ENCODE measurements at regions not wholly inside any gene's neighbourhood (a gene's known extent, or its start where the extent isn't known, plus 50 kb on each side); places are given as distances from the start of the nearest gene placed in this dataset.
"Not testable (repeated sequence)": the region's sequence is repeated elsewhere in the genome, so short reads cannot be mapped to it uniquely, and the experiment has no call there.

GRCh38 chr9:21695443-21695842 lies 107.0 kb upstream of the MTAP start:
- DNase-seq, result no peak
- no peak for ATAC-seq
- Mint-ChIP-seq H3K27me3 (peaks cover 0 to 13% (median 0%) of the 10 kb centered on the region in 5 donors), H3K4me1 (no peaks in the 10 kb centered on the region), H3K27ac (no peak overlapping the region), H3K4me3 (no peak overlapping the region), H3K9me3 (peaks cover 0 to 4% (median 0%) of the 10 kb centered on the region in 9 donors), H3K36me3 (no peaks in the 10 kb centered on the region)
- POLR2A ChIA-PET, result no interaction called here

GRCh38 chr9:21695874-21696341 lies 106.5 kb upstream of the MTAP start:
- Mint-ChIP-seq H3K27ac (no peak overlapping the region), H3K4me3 (no peak overlapping the region), H3K4me1 (no peaks in the 10 kb centered on the region), H3K36me3 (no peaks in the 10 kb centered on the region), H3K27me3 (peaks cover 0 to 13% (median 0%) of the 10 kb centered on the region in 5 donors), H3K9me3 (peaks cover 0 to 4% (median 0%) of the 10 kb centered on the region in 9 donors)
- ATAC-seq, result no peak
- POLR2A ChIA-PET, result no interaction called here
- DNase-seq, result no peak

DNA sequence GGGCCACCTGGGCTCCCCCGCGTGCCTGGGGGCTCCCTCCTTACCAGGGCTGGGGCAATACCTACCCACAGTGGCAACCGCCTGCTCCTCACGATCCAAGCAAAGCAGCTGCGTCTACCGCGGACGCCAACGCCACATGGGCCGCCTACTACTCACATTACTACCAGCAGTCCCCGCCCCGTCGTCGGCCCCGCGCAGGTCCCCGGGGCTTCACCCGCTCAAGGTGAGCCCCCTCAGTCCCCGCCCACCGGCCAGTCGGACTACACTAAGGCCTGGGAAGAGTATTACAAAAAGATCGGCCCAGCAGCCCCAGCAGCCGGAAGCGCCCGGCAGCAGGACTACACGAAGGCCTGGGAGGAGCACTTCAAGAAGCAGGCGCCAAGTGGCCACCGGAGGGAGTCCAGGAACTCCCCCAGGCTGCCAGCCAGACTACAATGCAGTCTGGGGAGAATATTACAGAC lies 106.0 kb upstream of the MTAP start:
- H3K4me1 Mint-ChIP-seq, result no peaks in the 10 kb centered on the region
- no peak overlapping the region for H3K27ac Mint-ChIP-seq
- peaks cover 0 to 4% (median 0%) of the 10 kb centered on the region in 9 donors for H3K9me3 Mint-ChIP-seq
- no peak overlapping the region for H3K4me3 Mint-ChIP-seq
- peaks cover 0 to 13% (median 0%) of the 10 kb centered on the region in 5 donors for H3K27me3 Mint-ChIP-seq
- POLR2A ChIA-PET, result no interaction called here
- ATAC-seq, result no peak
- DNase-seq, result no peak
- H3K36me3 Mint-ChIP-seq, result no peaks in the 10 kb centered on the region

GRCh38 chr9:21708260-21708711 lies 94.2 kb upstream of the MTAP start:
- no peaks in the 10 kb centered on the region for H3K36me3 Mint-ChIP-seq
- no peaks in the 10 kb centered on the region for H3K9me3 Mint-ChIP-seq
- ATAC-seq (no peak), DNase-seq (no peak)
- no peaks in the 10 kb centered on the region for H3K27me3 Mint-ChIP-seq
- POLR2A ChIA-PET, result interaction anchor here (0.5 kb wide), 1 partner anchor 530 kb away, joined by 3 read pairs; no protein-coding TSS in a partner anchor
- no peak overlapping the region for H3K4me3 Mint-ChIP-seq
- peaks cover 7 to 23% (median 14%) of the 10 kb centered on the region in 4 donors for H3K4me1 Mint-ChIP-seq
- peak overlapping the region in 1 of 10 donors; percentile 2 for H3K27ac Mint-ChIP-seq

DNA sequence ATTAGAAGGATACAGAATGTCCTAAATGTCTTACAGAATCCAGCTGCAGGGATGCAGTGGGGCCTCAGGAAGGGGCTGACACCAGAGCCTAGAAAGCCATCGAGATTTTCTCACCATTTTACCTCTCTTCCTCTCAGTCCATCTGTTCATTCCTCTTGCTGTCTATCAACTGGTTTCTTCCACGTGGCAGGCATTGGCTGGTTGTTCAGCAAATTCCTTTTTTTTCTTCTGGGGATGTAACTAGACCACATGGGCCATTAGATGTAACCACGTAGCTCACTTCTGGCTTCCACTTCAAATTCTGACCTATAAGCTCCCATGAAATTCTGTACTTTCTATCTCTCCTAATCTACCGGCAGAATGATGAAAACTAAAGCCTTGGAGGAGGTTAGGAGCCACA lies 93.6 kb upstream of the MTAP start:
- no peaks in the 10 kb centered on the region for H3K36me3 Mint-ChIP-seq
- ATAC-seq, result no peak
- peak overlapping the region in 2 of 10 donors; percentile 23 to 58 for H3K27ac Mint-ChIP-seq
- POLR2A ChIA-PET, result interaction anchor here (0.6 kb wide), 1 partner anchor 199 kb away, joined by 3 read pairs; no protein-coding TSS in a partner anchor
- H3K4me1 Mint-ChIP-seq, result peaks cover 7 to 23% (median 14%) of the 10 kb centered on the region in 4 donors
- no peaks in the 10 kb centered on the region for H3K27me3 Mint-ChIP-seq
- H3K4me3 Mint-ChIP-seq, result no peak overlapping the region
- no peaks in the 10 kb centered on the region for H3K9me3 Mint-ChIP-seq
- no peak for DNase-seq

DNA sequence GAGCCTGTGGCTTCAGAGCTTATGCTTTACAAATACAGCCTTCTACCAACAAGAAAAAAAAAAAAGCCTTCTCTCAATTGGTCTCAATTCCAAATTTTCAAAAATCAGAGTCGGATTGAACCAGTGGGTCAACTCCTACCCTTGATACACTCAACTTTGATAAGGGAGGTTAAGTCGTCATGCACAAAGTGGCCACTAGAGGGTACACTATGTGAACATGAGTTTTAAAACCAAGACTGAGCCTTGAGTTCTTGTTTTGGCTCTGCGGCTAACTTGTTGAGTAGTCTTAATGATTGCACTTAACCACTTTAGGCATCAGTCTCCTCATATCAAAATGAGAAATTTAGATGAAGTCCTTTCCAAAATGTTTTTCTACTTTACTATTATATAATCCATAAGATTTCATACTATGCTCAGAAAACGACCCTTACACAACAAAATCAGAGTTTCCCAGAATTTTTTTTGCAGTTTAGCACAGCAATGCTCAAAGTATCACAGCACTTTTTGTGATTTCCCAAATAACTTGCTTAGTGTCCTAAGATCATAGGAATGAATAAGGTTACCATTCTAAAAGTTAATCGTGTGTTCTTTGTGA lies 92.9 kb upstream of the MTAP start:
- ATAC-seq (peak; percentile 50 to 58), DNase-seq (peak; percentile 12 to 72 (median 48))
- no peaks in the 10 kb centered on the region for H3K36me3 Mint-ChIP-seq
- no peaks in the 10 kb centered on the region for H3K9me3 Mint-ChIP-seq
- no peak overlapping the region for H3K27ac Mint-ChIP-seq
- no peak overlapping the region for H3K4me3 Mint-ChIP-seq
- H3K27me3 Mint-ChIP-seq, result peaks cover 0 to 2% (median 0%) of the 10 kb centered on the region in 5 donors
- H3K4me1 Mint-ChIP-seq, result peaks cover 7 to 23% (median 14%) of the 10 kb centered on the region in 4 donors
- POLR2A ChIA-PET, result interaction anchor here (0.6 kb wide), 1 partner anchor 200 kb away, joined by 3 read pairs; no protein-coding TSS in a partner anchor

- POLR2A ChIA-PET, result interaction anchor here (1.1 kb wide), 1 partner anchor 77 kb away, joined by 7 read pairs; no protein-coding TSS in a partner anchor
- peaks cover 0 to 3% (median 0%) of the 10 kb centered on the region in 5 donors for H3K27me3 Mint-ChIP-seq
- peaks cover 7 to 23% (median 14%) of the 10 kb centered on the region in 4 donors for H3K4me1 Mint-ChIP-seq
- H3K36me3 Mint-ChIP-seq, result peaks cover 0 to 2% (median 2%) of the 10 kb centered on the region in 3 donors
- no peak overlapping the region for H3K4me3 Mint-ChIP-seq
- no peak overlapping the region for H3K27ac Mint-ChIP-seq
- DNase-seq (peak in 2 of 10 donors; percentile 16 to 18), ATAC-seq (peak in 1 of 2 donors; percentile 35)
- peaks cover 0 to 3% (median 0%) of the 10 kb centered on the region in 9 donors for H3K9me3 Mint-ChIP-seq
These were observed 91.8 kb upstream of the MTAP start for GRCh38 chr9:21710548-21711191.

GRCh38 chr9:21711504-21711903 lies 90.9 kb upstream of the MTAP start:
- no peak for ATAC-seq
- H3K9me3 Mint-ChIP-seq, result peaks cover 0 to 11% (median 0%) of the 10 kb centered on the region in 9 donors
- POLR2A ChIA-PET, result no interaction called here
- H3K36me3 Mint-ChIP-seq, result peaks cover 0 to 6% (median 3%) of the 10 kb centered on the region in 3 donors
- no peak for DNase-seq
- peaks cover 0 to 3% (median 0%) of the 10 kb centered on the region in 5 donors for H3K27me3 Mint-ChIP-seq
- peaks cover 7 to 23% (median 14%) of the 10 kb centered on the region in 4 donors for H3K4me1 Mint-ChIP-seq
- no peak overlapping the region for H3K27ac Mint-ChIP-seq
- no peak overlapping the region for H3K4me3 Mint-ChIP-seq

DNA sequence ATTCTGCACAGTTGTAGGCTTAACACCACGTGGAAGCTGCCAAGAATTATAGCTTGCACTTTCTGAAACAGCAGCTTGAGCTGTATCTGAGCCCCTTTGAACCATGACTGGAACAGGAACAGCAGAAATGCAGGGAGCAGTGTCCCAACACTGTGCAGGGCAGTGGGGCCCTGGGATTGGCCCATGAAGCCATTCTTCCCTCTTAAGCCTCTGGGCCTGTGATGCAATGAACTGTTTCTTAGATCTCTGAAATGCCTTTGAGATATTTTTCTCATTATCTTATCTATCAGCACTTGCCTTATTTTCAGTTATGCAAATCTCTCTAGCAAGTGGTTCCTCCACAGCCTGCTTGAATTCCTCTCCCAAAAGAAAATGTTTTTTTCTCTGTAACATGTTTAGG lies 87.0 kb upstream of the MTAP start:
- POLR2A ChIA-PET, result no interaction called here
- ATAC-seq, result no peak
- peaks cover 0 to 6% (median 3%) of the 10 kb centered on the region in 3 donors for H3K36me3 Mint-ChIP-seq
- no peak for DNase-seq
- peaks cover 0 to 10% (median 7%) of the 10 kb centered on the region in 5 donors for H3K27me3 Mint-ChIP-seq
- no peak overlapping the region for H3K4me3 Mint-ChIP-seq
- no peak overlapping the region for H3K27ac Mint-ChIP-seq
- H3K4me1 Mint-ChIP-seq, result peaks cover 4 to 12% (median 7%) of the 10 kb centered on the region in 4 donors
- H3K9me3 Mint-ChIP-seq, result peaks cover 0 to 13% (median 0%) of the 10 kb centered on the region in 9 donors

- H3K9me3 Mint-ChIP-seq, result peaks cover 0 to 10% (median 0%) of the 10 kb centered on the region in 9 donors
- no peak for ATAC-seq
- H3K27me3 Mint-ChIP-seq, result peaks cover 2 to 18% (median 17%) of the 10 kb centered on the region in 5 donors
- no peaks in the 10 kb centered on the region for H3K4me1 Mint-ChIP-seq
- peaks cover 0 to 3% (median under 1%) of the 10 kb centered on the region in 3 donors for H3K36me3 Mint-ChIP-seq
- POLR2A ChIA-PET, result no interaction called here
- no peak overlapping the region for H3K4me3 Mint-ChIP-seq
- no peak for DNase-seq
- H3K27ac Mint-ChIP-seq, result no peak overlapping the region
These were observed 81.7 kb upstream of the MTAP start for GRCh38 chr9:21720758-21721157.

GRCh38 chr9:21727411-21727810 lies 75.0 kb upstream of the MTAP start:
- DNase-seq, H3K36me3 Mint-ChIP-seq, H3K4me3 Mint-ChIP-seq, H3K27ac Mint-ChIP-seq, H3K4me1 Mint-ChIP-seq, POLR2A ChIA-PET, H3K9me3 Mint-ChIP-seq, ATAC-seq: not testable (repeated sequence)
- peaks cover 3 to 17% (median 6%) of the 10 kb centered on the region in 5 donors for H3K27me3 Mint-ChIP-seq

- POLR2A ChIA-PET, result no interaction called here
- Mint-ChIP-seq H3K27me3 (peaks cover 3 to 17% (median 5%) of the 10 kb centered on the region in 5 donors), H3K4me1 (no peaks in the 10 kb centered on the region), H3K4me3 (no peak overlapping the region), H3K27ac (no peak overlapping the region), H3K9me3 (no peaks in the 10 kb centered on the region), H3K36me3 (peaks cover 0 to 3% (median 0%) of the 10 kb centered on the region in 3 donors)
- no peak for ATAC-seq
- no peak for DNase-seq
These were observed 73.7 kb upstream of the MTAP start for GRCh38 chr9:21728781-21729180.

DNA sequence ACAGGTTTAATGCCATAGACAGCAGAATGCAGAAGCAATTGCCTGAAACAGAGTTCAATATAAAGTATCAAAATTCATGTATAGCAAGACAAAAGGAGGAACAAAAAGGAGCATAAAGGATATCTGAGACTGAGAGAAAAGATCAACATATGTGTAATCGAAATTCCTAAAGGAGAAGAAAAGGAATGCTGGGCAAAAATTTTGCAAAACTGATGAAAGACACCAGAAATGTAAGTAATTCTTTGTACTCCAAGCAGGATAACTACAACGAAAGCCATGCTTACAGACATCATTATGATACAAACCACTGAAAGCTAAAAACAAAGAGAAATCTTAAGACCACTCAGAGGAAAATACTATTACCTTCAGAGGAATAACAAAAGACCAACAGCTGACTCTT lies 72.8 kb upstream of the MTAP start:
- peak overlapping the region in 1 of 10 donors; percentile 7 for H3K27ac Mint-ChIP-seq
- no peaks in the 10 kb centered on the region for H3K9me3 Mint-ChIP-seq
- ATAC-seq, result no peak
- POLR2A ChIA-PET, result no interaction called here
- peaks cover 3 to 11% (median 3%) of the 10 kb centered on the region in 5 donors for H3K27me3 Mint-ChIP-seq
- H3K4me3 Mint-ChIP-seq, result no peak overlapping the region
- no peaks in the 10 kb centered on the region for H3K4me1 Mint-ChIP-seq
- peaks cover 0 to 3% (median 0%) of the 10 kb centered on the region in 3 donors for H3K36me3 Mint-ChIP-seq
- no peak for DNase-seq
